ENCODE measurements at regions not wholly inside any gene's neighbourhood (a gene's known extent, or its start where the extent isn't known, plus 50 kb on each side); places are given as distances from the start of the nearest gene placed in this dataset.
"Not testable (repeated sequence)": the region's sequence is repeated elsewhere in the genome, so short reads cannot be mapped to it uniquely, and the experiment has no call there.

DNA sequence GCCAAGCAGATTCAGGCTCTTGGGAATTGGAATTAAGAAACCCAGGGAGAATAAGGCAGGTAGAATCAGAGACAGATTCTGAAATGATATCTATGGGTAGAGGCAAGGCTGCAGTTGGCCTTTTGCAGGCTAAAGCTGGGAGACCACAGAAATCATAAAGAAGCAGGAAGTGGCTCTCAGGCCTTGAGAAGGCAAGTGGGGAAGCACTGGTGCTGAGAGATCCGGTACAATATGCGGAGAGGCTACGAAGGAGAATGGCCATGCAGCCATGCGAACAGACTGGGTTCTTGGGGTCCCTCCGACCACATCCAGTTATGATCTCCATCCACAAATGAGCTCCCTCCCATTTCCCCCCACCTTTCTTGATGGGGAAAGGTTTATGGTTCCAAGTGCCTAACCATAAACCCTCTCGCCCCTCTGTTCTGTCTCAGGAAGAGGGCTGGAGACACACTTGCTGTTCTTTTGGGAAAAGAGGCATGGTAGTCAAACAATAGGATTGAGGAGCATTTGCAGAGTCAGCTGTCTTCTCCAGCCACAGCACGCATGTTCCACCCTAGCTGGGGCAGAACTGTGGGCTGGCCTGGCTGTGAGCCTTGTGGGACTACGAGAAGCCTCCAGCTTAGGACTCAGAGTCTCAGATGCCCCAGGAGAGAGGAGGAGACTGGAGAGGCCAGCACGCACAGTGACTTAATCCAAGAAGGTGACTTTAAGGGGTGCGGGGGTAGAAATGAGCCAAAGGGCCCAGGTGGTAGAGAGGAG lies 99.6 kb downstream of the RPLP1 start:
- DNase-seq (ENCODE audit: low read depth, low spot score), result no peak

DNA sequence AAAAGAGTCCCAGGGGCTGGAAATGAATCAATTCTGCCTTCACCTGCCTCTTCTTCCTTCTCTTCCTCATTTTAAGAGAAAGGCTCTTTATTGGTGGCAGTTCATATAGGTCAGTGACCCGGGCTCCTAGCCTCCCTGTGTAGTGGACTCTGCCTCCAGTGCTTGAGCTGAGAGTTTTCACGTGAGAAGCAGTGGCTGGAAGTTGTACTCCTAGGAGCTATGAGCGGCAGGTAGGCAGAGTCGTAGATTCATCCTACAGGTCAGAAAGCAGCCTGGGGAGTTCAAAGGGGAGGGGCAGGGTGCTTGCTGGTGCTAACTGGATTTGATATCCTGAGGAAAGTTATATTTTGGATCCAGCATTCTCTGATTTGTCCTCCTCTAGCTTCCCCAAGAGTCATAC lies 101.1 kb downstream of the RPLP1 start:
- DNase-seq (ENCODE audit: low read depth, low spot score), result no peak

DNA sequence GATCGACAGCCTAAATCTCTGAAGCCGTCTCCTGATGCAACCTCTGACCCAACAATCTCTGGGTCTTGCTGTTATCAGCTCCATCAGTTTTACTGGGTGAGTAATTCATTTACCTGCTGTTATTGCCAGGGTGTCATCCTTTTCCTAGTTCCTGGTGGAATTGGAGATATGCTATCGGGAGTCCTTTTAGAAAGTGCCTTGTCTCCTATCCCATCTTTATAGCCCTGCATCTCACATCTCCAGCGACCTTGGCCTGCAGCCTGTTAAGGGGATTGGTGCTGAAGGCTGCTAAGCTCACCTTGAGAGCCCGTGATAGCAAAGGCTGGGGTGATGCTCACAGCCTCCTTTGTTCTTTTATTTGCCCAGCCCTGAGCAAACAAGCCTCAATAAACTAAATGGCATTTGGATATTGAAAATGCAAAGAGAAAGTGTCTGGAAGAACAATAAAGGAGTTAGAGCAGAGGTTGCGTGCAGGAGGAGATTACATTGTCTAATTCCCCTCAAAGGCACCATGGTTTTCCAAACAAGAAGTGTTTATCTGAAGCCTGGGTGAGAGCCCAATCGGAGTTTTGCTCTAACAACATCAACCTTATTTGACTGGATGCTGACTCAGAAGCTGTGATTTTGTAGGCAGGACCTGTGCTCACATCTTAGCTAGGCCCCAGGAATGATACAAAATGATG lies 101.8 kb downstream of the RPLP1 start:
- no peak for DNase-seq (ENCODE audit: low read depth, low spot score)

DNA sequence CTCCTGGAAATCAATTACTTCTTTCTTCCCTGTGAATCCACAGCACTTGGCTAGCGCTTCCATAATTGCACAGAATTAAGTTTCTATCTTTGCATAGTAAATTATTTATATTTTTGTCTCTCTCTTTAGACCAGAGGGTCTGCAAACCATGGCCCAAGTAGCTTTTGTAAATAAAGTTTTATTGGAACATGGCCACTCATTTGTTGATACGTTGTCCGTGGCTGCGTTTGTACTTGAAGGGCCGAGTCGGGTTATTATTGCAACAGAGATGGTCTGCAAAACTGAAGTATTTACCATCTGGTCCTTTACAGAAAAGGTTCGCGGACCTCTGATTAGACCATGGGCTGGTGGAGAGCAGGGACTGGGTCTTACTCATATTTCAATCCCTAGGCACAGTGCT lies 102.5 kb downstream of the RPLP1 start:
- DNase-seq (ENCODE audit: low read depth, low spot score), result no peak

DNA sequence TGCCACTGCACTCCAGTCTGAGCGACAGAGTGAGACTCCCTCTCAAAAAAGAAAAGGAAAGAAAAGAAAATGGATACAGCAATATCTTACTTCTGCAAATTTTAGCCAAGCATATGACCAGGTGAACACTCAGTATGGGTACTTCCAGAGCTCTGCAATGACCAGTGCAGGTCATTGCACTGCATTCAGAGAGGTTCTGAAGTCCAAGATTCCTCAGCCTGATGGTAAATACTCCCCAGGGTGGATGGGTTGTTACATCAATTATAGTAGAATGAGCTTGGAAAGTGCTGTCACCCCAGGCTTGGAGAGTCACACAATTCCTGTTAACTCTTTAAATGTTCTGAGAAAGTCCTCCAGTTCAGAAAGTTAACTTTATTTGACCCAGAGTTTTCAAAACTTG lies 103.7 kb downstream of the RPLP1 start:
- DNase-seq (ENCODE audit: low read depth, low spot score), result no peak

DNA sequence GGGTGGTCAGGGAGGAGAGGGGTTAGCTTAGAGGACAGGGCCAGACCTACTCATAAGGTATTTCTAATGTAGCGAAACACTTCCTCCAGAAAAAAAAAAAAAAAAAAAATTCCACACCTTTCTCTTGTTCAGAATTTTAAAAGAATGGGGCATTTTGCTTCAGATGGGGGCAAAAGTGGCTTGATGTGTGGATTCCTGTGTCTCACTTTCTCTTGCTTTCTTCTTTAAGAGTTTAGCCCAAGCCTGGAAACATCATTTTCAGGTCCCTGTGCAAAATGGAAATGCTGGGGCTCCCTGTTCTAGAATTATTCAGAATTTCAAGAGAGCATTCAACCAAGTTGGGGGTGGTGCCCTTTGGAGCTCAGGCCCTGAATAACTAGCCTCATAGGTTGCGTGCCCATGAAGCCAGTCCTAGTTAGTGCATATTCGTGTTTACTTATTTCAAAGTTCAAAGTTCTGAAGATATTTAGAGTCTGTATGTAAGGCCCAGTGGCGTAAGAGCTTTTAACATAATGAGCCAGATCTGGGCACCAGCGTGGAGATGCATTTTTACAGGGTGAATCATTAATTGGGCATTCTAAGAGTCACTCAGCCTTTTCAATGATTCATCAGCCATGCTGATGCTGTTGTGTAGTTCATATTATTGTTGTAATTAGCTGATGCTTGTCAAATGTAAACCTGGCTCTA lies 104.5 kb downstream of the RPLP1 start:
- DNase-seq (ENCODE audit: low read depth, low spot score), result peak; percentile 29

DNA sequence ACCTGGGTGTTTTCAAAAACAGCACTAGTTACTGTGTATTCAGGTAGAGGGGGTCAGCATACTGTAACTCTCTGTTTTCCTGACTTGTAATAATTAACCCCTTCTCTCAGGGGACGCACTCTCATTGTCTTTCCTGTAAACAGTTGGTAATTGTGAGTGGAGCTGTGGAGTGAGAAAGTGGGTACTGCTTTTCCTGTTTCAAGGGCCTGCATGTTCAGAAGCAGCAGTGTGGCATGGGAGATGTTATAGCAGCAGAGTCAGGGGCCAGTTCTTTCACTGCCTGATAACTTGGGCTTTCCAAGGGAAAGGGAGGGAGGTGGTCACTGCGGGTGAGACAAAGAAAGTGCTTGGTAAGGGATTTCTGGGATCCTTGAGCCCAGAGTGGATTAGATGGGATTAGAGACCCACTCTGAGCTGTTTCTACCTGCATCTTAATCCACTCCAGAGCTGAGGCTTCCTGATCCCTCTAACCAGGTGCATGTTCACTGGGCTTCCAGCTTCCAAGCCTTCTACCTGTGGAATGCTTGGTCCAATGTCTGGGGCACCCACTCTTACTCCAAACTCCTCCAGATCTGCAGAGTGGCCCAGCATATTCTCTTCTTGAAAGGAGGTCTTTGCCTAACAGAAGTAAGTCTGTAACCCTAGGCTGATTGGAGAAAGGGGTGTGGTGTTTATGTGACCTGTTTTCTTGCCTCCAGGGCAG lies 105.2 kb downstream of the RPLP1 start:
- no peak for DNase-seq (ENCODE audit: low read depth, low spot score)

DNA sequence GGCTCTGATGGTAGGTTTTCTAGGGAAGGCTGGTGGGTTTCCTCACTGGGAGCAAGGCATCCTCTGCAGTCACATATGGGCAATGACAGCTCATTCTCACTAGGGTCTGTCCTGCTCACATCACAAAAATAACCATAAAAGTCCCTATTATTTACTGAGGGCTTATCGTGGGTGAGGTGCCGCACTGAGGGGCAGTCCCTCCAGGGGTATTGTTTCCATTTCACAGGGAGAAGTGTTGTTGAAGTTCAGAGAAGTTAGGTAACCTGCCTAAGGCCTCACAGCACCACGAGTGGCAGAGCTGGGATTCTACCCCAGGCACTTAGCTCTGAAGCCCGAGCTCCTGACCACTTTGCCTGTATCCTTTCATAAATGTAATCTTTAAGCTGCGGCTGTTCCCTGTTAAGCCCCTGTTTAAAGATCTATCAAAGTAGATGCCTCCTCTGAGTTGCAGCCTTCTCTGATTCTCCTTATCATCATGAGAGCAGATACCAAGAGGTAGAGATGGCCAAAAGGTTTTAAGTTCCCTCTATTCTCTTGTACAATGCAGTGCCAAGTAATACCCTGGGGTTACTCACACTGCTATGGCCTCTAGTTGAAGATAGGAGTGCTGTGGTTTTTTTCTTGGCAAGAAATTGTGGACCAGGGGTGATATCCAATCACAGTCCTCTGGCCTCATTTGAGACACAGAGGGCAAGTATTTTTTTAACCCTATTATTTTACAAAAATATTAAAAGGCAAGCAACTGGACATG lies 107.0 kb downstream of the RPLP1 start:
- DNase-seq (ENCODE audit: low read depth, low spot score), result no peak

DNA sequence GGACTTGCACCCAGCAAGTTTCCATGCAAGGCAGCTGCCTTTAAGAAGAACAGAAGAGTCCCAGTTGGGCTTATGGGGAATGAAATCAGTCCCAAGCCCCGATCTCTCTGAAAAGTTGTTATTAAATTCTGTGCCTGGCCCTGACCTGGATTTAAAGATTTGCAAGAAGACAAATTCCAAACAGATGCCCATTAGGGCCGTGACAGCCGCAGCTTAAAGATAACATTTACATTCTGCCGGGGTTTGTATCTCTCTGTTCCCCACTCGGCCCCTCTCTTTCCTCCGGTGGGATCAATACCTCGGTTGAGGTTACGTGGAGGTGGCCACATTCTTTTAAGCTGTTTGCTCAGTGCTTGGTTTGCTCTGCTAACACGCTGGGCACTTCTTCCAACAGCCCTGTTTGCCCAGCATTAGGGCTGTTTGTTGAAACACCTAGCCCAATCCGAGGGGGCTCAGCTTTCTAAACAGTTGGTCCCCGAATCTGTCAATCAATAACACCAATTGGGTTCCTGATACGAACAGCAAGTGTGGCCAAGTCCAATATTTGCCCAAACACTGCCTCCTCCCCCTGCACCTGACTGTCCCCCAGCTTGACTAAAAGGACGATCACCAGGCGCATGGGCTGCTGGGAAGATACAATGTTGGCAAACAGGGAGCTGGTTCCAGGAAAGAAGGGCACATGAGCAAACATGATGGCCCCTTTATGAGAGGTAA lies 108.6 kb downstream of the RPLP1 start:
- no peak for DNase-seq (ENCODE audit: low read depth, low spot score)

DNA sequence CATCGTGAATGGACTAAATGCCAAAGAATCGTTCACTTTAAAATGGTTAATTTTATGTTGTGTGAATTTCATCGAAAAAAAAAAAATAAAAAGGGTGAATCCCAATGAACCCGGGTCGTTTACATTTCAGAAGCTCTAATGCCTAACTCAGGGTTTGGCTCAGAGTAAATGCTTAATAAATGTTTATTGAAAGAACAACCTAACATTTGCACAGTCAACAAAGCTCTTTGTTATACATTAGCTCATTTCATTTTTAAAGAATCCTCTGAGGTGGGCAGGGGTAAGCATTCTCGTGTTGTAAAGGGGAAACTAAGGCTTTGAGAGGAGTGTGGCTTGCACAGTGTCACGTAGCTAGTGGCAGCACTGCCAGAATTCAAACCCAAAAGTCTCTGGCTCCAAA lies 109.5 kb downstream of the RPLP1 start:
- DNase-seq (ENCODE audit: low read depth, low spot score), result no peak

DNA sequence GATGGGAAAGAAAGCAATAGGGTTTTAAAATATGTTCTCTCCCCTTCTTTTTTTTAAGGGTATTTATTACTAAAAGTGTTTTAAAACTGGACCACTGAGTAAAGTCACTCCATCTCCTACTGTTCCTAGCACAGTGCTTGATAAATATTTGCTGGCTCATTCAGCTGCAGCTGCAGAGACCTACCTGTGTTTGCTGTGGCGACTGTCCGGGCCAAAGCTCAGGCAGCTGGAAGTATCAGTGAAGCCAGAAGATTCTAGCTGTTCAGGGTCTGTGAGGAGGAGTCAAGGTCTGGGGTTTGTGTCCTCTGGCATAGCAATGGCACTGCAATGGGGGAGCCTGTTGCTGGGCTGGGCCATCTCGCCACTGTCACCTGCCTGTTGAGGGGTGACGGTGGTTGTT lies 109.9 kb downstream of the RPLP1 start:
- no peak for DNase-seq (ENCODE audit: low read depth, low spot score)

DNA sequence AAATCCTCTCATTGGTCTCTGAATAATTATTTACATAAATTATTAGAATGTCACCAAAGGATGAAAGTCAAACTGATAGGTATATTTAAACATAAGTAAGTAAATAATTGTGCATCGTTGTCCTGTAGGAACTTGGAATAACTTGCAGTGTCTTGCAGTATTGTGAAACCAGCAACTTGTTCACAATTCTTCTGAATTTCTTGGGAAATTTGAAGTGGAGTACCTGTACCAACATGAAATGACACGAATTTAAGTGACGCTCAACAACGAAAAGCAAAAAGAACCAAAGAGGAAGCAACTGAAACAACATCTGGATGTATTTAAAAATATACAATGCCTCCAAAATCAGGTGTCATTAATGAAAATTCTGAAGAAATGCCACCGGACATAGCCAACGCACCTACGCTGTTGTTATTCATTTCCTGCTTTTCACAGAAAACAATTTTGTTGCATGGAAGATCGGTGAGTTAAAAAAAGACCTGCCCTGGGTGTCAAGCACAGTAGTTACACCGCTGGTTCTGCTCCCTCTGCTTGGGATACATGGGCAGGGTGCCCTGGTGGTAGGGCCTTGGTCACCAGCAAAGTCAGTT lies 112.5 kb downstream of the RPLP1 start:
- DNase-seq (ENCODE audit: low read depth, low spot score), result no peak

DNA sequence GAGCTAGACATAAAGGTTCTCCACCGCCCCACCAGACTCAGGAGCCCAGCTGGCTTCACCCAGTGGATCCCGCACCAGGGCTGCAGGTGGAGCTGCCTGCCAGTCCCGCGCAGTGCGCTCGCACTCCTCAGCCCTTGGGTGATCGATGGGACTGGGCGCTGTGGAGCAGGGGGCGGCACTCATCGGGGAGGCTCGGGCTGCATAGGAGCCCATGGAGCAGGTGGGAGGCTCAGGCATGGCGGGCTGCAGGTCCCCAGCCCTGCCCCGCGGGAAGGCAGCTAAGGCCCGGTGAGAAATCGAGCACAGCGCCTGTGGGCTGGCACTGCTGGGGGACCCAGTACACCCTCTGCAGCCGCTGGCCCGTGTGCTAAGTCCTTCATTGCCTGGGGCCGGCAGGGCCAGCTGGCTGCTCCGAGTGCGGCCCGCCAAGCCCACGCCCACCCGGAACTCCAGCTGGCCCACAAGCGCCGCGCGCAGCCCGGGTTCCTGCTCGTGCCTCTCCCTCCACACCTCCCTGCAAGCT lies 114.7 kb downstream of the RPLP1 start:
- not testable (repeated sequence) for DNase-seq (ENCODE audit: low read depth, low spot score)

DNA sequence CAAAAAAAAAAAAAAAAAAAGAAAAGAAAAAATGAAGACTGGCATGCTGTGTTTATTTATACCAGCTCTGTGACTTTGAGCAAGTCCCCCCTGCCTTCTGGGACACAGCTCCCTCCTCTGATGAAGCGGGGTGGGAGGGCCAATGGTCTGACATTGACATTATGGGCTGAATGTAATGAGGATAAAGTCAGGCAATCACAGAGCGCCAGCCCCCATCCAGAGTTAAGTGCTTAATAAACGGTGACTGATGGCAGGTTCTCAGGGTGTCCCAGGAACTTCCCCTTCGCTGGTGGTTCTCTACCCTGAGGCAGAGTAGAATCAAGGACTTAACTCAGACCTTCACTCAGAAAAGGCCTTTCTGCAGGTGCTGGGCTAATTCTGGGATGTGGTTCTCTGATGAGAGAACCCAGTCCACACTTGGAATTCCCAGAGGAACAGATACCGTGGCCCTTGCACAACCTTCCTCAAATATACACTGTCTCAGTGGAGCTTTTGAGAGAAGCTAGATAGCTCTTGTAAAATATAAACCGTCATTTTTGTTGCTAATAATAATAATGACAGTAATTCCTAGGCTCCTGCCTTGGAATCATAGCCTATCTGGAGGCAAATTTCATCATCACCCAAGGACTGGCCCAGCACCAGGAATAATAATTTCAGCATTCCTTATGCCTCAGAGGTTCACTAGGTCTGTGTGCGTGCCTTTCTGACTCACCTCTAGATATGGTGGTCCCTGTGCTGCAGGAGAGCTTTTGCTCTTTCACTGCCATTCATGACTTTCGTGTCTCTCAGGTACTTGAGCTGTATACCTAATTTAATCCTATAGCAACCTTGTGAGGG lies 115.8 kb downstream of the RPLP1 start:
- DNase-seq (ENCODE audit: low read depth, low spot score), result no peak

DNA sequence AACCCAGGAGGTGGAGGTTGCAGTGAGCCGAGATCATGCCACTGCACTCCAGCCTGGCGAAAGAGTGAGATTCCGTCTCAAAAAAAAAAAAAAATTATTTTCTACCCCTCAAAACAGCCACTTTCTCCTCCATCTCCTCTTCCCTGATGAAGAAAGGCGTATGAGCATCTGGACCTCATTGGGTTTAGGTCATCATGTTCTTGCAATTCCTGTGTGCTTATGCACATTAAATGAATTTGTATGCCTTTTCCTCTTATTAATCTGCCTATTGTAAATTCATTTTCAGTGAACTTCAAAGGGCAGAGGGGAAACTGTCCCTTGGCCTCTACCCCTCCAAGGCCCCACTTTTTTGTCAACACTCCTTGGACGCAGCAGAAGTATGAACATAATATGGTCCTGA lies 117.8 kb downstream of the RPLP1 start:
- DNase-seq (ENCODE audit: low read depth, low spot score), result no peak

DNA sequence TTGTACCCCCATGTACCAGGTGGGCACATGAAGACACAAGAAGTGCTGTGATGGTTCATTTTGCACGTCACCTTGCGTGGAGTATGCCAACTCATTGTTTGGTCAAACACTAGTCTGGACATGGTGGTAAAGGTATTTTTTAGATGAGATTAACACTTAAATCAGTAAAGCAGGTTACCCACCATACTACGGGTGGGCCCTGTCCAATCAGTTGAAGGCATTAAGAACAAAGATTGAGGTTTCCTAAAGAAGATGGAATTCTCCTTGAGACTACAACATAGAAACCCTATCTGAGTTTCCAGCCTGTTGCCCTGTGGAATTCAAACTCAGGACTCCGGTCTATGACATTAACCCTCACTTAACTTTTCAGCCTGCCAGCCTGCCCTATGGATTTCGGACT lies 118.4 kb downstream of the RPLP1 start:
- no peak for DNase-seq (ENCODE audit: low read depth, low spot score)

DNA sequence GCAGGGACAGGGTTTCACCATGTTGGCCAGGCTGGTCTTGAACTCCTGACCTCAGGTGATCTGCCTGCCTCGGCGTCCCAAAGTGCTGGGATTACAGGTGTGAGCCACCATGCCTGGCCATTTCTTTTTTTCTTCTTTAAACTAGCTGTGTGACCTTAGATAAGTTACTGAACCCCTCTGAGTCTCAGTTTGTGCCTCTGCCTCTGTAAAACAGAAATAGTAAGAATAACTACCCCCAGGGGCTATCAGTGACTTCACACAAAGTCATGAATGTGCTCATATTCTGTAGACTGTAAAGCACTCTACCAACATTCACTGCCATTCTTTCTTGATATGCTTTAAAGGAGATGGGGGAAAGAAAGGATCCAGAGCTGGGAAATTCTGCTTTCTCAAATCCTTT lies 120.7 kb downstream of the RPLP1 start:
- DNase-seq (ENCODE audit: low read depth, low spot score), result not testable (repeated sequence)

DNA sequence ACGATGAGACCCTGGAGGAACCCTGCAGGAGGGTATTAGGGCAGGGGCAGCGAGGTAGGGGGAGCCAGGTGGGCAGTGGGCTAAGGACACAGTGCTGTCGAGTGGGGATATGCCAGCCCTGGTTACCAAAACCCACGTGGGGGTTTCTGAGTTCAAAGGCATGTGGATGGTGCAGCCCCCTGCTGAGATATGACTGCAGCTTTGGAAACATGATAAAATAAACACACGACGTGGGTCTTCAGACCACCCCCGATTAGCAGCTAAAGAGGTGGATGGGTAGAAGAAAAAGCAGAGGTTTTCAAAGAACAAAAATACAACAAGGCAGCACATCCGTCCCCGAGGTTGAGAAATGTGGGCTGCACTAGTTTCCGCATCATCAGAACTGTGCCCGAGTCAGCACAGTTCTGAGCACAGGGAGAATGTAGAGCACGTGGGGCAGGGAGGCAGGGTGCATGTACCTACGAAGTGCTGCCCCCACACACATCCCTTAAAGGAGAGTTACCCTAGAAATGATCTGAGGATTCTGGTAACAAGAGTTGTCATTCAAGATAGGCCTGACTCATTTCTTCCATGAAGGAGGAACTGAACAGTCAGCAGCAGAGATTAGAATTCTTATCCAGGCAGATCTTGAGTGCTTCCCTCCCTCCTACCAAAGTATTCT lies 121.3 kb downstream of the RPLP1 start:
- no peak for DNase-seq (ENCODE audit: low read depth, low spot score)

DNA sequence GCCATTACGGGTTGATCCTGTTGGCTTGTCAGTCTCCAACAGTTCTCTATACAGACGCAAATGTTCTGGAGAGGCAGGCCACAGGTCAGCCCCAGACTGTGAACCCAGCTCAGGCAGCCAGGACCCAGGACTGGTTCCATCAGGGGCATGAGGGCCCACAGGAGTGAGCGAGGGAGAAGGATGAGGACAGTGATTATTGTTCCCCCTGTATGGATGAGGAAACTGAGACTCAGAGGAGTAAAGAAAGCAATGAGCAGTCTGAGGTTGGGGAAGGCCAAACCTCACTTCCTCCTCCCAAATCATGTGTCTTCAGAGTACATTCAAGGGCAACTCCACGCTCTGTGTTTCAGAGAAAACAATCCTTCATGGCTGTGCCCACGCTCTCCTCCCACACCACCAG lies 121.9 kb downstream of the RPLP1 start:
- no peak for DNase-seq (ENCODE audit: low read depth, low spot score)

All from smooth muscle cell of the brain vasculature (primary cell).